AG08396 (cell line): ENCODE measurements at regions not wholly inside any gene's neighbourhood (a gene's known extent, or its start where the extent isn't known, plus 50 kb on each side); places are given as distances from the start of the nearest gene placed in this dataset.

Experiments
- DNase-seq: peaks from one replicate; pipeline ENCODE4 v3.0.0; 2012; ENCODE audit warnings: low spot score, mixed read lengths

- no peak for DNase-seq
Measured at GRCh38 chr3:107897471-107898061, 193.3 kb downstream of the CD47 start.

GRCh38 chr3:107894998-107895397, 195.8 kb downstream of the CD47 start:
- DNase-seq: no peak

GRCh38 chr3:107892955-107893624, 197.7 kb downstream of the CD47 start:
- no peak for DNase-seq

GRCh38 chr3:107884719-107885460, 205.9 kb downstream of the CD47 start:
- peak; percentile 12 for DNase-seq

GRCh38 chr3:107884028-107884427, 206.8 kb downstream of the CD47 start:
- DNase-seq: no peak

GRCh38 chr3:107882881-107883280, 207.9 kb downstream of the CD47 start:
- no peak for DNase-seq

GRCh38 chr3:107882261-107882660, 208.6 kb downstream of the CD47 start:
- DNase-seq: no peak

GRCh38 chr3:107881509-107881908, 209.3 kb downstream of the CD47 start:
- DNase-seq: no peak

GRCh38 chr3:107880702-107881101, 210.1 kb downstream of the CD47 start:
- DNase-seq: no peak

- no peak for DNase-seq
Measured at GRCh38 chr3:107877936-107878335, 212.9 kb downstream of the CD47 start.

- DNase-seq: no peak
Measured at GRCh38 chr3:107870943-107871638, 219.7 kb downstream of the CD47 start.

- no peak for DNase-seq
Measured at GRCh38 chr3:107870096-107870495, 220.7 kb downstream of the CD47 start.

- no peak for DNase-seq
Measured at GRCh38 chr3:107868449-107868848, 222.4 kb downstream of the CD47 start.

- no peak for DNase-seq
Measured at GRCh38 chr3:107861904-107862303, 228.9 kb downstream of the CD47 start.

GRCh38 chr3:107861422-107861821, 229.4 kb downstream of the CD47 start:
- no peak for DNase-seq
